OCI-LY3 (cell line): ENCODE measurements at regions not wholly inside any gene's neighbourhood (a gene's known extent, or its start where the extent isn't known, plus 50 kb on each side); places are given as distances from the start of the nearest gene placed in this dataset.

Experiments used
- CTCF ChIP-seq: fragments of 200-600, 300-600 bp; sonication (generic); IDR thresholded peaks from 2 replicates; pipeline ENCODE4 v1.5.1; 2014; ENCODE audit warnings: antibody characterized with exemption, low read length, low read depth
- EZH2phosphoT487 ChIP-seq: fragments of 200-600 bp; shearing (Covaris generic); IDR thresholded peaks from 2 replicates; pipeline ENCODE4 v1.6.1; 2018; ENCODE audit warnings: antibody characterized with exemption, mixed run types, low read depth

DNA sequence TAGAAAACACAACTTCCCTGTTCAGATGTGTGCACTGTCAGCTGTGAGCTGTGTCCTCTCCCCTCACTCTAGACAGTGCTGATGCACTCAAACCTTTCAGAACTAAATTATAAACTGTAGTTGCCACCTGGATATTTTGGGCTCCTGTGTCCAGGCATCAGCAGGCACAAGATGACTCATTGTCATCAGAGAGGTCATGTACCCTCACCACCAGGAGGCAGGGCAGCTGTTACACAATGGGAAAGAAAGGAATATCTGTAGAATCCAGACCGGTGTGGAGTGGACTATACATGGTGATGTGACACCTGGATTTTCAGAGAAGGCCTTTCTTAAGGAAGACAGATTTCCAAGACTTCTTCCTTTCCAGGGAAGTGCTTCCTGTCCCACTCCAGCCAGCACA is 854.4 kb upstream of the AGA start:
- TF ChIP-seq EZH2phosphoT487 (no peak), CTCF (0 out of 2 replicates have a peak, but pooled peaks have one; percentile 16)
